PC-9 (cell line): ENCODE measurements at regions not wholly inside any gene's neighbourhood (a gene's known extent, or its start where the extent isn't known, plus 50 kb on each side); places are given as distances from the start of the nearest gene placed in this dataset.

ENCODE experiments used
- CTCF ChIP-seq: fragments of 200-600 bp; sonication (generic); conservative IDR thresholded peaks from 2 replicates; pipeline ENCODE4 v1.6.1; 2017; ENCODE audit warnings: mixed run types, antibody characterized with exemption, mild to moderate bottlenecking, moderate library complexity
- EZH2 ChIP-seq: fragments of 200-600 bp; sonication (generic); IDR thresholded peaks from 2 replicates; pipeline ENCODE4 v1.8.0; 2017; ENCODE audit warnings: antibody characterized with exemption, low read depth

- TF ChIP-seq CTCF = no peak
- no peak for TF ChIP-seq EZH2
Observed at GRCh38 chr5:12865529-12865928, 961.3 kb upstream of the CTNND2 start.
